SU-DHL-6 (cell line): ENCODE measurements at regions not wholly inside any gene's neighbourhood (a gene's known extent, or its start where the extent isn't known, plus 50 kb on each side); places are given as distances from the start of the nearest gene placed in this dataset.

Source experiments
- H2AFZ ChIP-seq: fragments of 200-600 bp; sonication (generic); 2 replicates; pipeline ENCODE4 v1.6.1; 2014; ENCODE audit warnings: low read depth, mild to moderate bottlenecking, moderate library complexity, mixed read lengths, antibody characterized with exemption, low read length; ENCODE audit not compliant: severe bottlenecking
- H3F3A ChIP-seq: fragments of 200-600 bp; shearing (Covaris generic); 2 replicates; pipeline ENCODE4 v1.6.0; 2016; ENCODE audit warnings: antibody characterized with exemption, mild to moderate bottlenecking; ENCODE audit not compliant: insufficient read depth
- H3K27ac ChIP-seq: fragments of 200-600 bp; sonication (generic); 2 replicates; pipeline ENCODE4 v1.5.1; 2016; ENCODE audit warnings: low read depth, mild to moderate bottlenecking, low read length, moderate library complexity, mixed read lengths
- H3K27me3 ChIP-seq: fragments of 200-600 bp; sonication (generic), shearing (Covaris generic); 2 replicates; pipeline ENCODE4 v1.6.0; 2014; ENCODE audit warnings: mild to moderate bottlenecking, low read length
- H3K36me3 ChIP-seq: fragments of 200-600 bp; sonication (generic); 2 replicates; pipeline ENCODE4 v1.6.1; 2014; ENCODE audit warnings: mild to moderate bottlenecking, low read length, mixed read lengths
- H3K4me2 ChIP-seq: fragments of 300-600, 200-600 bp; shearing (Covaris generic), sonication (generic); 2 replicates; pipeline ENCODE4 v1.6.0; 2014; ENCODE audit warnings: low read length, low read depth, mild to moderate bottlenecking; ENCODE audit not compliant: poor library complexity, severe bottlenecking
- H3K4me3 ChIP-seq: fragments of 200-600 bp; sonication (generic); 2 replicates; pipeline ENCODE4 v1.5.1; 2014; ENCODE audit warnings: antibody characterized with exemption, low read length, mild to moderate bottlenecking, mixed read lengths; ENCODE audit not compliant: insufficient read depth, poor library complexity, severe bottlenecking
- H3K79me2 ChIP-seq: fragments of 200-600 bp; sonication (generic); 2 replicates; pipeline ENCODE4 v1.6.1; 2014; ENCODE audit warnings: mild to moderate bottlenecking, low read length, moderate library complexity; ENCODE audit not compliant: insufficient read depth
- H3K9ac ChIP-seq: fragments of 200-600 bp; sonication (generic); 2 replicates; pipeline ENCODE4 v1.7.0; 2014; ENCODE audit warnings: mild to moderate bottlenecking, low read length
- H3K9me2 ChIP-seq: fragments of 200-600 bp; sonication (generic); replicated peaks from 2 replicates; pipeline ENCODE4 v1.6.1; 2014; ENCODE audit warnings: low read length; ENCODE audit not compliant: insufficient read depth
- H3K9me3 ChIP-seq: fragments of 200-600 bp; sonication (generic); 2 replicates; pipeline ENCODE4 v1.6.1; 2014; ENCODE audit warnings: low read length, mixed read lengths; ENCODE audit not compliant: insufficient read depth
- H4K20me1 ChIP-seq: fragments of 200-600 bp; sonication (generic); 2 replicates; pipeline ENCODE4 v1.6.1; 2014; ENCODE audit warnings: low read depth, mild to moderate bottlenecking, antibody characterized with exemption, low read length, moderate library complexity, mixed read lengths
- EZH2phosphoT487 ChIP-seq: fragments of 200-600 bp; sonication (generic), shearing (Covaris generic); conservative IDR thresholded peaks from 2 replicates; pipeline ENCODE4 v1.6.1; 2018; ENCODE audit warnings: mild to moderate bottlenecking, antibody characterized with exemption, low read length, moderate library complexity, mixed read lengths
- TF ChIP-seq, protein P1 (sequence below): fragments of 200-600 bp; sonication (generic); IDR thresholded peaks from one replicate; pipeline ENCODE4 v1.5.1; 2017; ENCODE audit warnings: antibody characterized with exemption, mild to moderate bottlenecking, low read length, moderate library complexity; ENCODE audit not compliant: insufficient read depth, poor library complexity, severe bottlenecking

DNA sequence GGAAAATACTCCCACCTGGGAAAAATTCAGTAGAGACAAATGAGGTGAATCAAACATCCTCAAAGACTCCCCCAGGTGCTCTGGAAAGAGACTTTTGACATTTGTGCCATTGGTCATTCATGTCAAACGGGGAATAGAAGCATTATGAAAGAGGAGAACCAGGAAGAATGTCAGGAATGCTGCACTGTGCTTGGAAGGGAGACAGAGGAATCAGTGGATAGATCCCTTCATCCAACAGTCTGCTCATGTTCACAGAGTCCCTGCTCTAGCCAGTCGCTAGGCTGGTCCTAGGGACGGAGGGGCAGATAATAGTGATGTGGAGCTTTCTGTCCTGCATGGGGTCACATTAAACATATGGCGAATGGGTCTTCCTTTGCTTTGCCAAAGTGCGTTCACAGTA lies 384.4 kb downstream of the FGF9 start:
- no peak overlapping the region for H3K4me3 ChIP-seq
- H3K4me2 ChIP-seq: no peak overlapping the region
- TF ChIP-seq, protein P1, sequence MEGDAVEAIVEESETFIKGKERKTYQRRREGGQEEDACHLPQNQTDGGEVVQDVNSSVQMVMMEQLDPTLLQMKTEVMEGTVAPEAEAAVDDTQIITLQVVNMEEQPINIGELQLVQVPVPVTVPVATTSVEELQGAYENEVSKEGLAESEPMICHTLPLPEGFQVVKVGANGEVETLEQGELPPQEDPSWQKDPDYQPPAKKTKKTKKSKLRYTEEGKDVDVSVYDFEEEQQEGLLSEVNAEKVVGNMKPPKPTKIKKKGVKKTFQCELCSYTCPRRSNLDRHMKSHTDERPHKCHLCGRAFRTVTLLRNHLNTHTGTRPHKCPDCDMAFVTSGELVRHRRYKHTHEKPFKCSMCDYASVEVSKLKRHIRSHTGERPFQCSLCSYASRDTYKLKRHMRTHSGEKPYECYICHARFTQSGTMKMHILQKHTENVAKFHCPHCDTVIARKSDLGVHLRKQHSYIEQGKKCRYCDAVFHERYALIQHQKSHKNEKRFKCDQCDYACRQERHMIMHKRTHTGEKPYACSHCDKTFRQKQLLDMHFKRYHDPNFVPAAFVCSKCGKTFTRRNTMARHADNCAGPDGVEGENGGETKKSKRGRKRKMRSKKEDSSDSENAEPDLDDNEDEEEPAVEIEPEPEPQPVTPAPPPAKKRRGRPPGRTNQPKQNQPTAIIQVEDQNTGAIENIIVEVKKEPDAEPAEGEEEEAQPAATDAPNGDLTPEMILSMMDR: no peak
- no peak for TF ChIP-seq EZH2phosphoT487
- H3K36me3 ChIP-seq: no peaks in the 10 kb centered on the region
- no peaks in the 10 kb centered on the region for H3K79me2 ChIP-seq
- H3K9me3 ChIP-seq: no peaks in the 10 kb centered on the region
- no peak overlapping the region for H3K9ac ChIP-seq
- no peak overlapping the region for H3K27ac ChIP-seq
- H3K9me2 ChIP-seq: no peaks in the 10 kb centered on the region
- H2AFZ ChIP-seq: no peak overlapping the region
- no peaks in the 10 kb centered on the region for H4K20me1 ChIP-seq
- H3F3A ChIP-seq: no peaks in the 10 kb centered on the region
- H3K27me3 ChIP-seq: no peaks in the 10 kb centered on the region

DNA sequence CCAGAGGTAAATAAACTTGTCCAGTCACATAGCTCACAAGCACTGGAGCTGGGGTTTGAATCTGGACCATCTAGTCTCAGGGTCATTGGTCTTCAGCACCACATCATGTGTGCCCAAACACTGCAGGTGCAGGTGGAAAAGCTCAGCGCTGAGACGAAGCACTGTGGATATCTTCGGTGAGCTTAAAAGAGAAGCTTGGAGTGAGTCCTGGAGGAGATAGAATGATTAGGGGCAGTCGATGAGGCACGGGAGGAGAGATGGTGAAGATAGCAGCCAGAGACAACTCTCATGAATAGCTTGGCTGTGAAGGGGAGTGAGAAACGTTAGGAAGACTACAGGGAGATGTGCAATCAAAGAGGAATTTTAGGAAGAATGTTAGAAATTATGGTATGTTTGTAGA lies 389.3 kb downstream of the FGF9 start:
- Histone ChIP-seq H3K9me2 (no peaks in the 10 kb centered on the region), H4K20me1 (no peaks in the 10 kb centered on the region), H3K79me2 (no peaks in the 10 kb centered on the region), H2AFZ (no peak overlapping the region), H3K4me2 (no peak overlapping the region), H3K9me3 (no peaks in the 10 kb centered on the region), H3K27me3 (no peaks in the 10 kb centered on the region), H3K36me3 (no peaks in the 10 kb centered on the region), H3K4me3 (no peak overlapping the region), H3K9ac (no peak overlapping the region), H3K27ac (no peak overlapping the region), H3F3A (no peaks in the 10 kb centered on the region)
- TF ChIP-seq EZH2phosphoT487: no peak
- TF ChIP-seq, protein P1: no peak

DNA sequence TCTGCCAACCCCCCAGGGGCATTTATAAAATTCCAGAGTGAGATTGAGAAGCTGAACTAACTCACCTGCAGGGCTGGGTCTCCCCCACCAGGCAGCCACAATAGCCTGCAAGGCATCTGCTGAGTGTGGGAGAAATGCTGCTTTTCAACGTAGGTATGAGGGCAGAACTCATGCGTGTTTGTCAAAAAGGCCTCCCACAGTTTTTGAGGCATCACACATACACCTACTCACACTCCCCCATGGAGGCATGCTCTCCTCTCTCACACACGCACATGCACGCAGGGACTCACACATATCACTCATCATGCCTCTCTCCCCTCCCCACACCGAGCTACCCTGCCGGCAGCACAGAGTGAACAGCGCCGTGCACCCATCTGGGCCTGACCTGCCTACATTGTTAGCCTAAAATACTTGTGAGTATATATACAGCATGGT lies 390.5 kb downstream of the FGF9 start:
- TF ChIP-seq EZH2phosphoT487: no peak
- TF ChIP-seq, protein P1: no peak
- Histone ChIP-seq H3K9ac (no peak overlapping the region), H3K4me3 (no peak overlapping the region), H4K20me1 (no peaks in the 10 kb centered on the region), H3K79me2 (no peaks in the 10 kb centered on the region), H3K9me3 (no peaks in the 10 kb centered on the region), H3F3A (no peaks in the 10 kb centered on the region), H3K27me3 (no peaks in the 10 kb centered on the region), H3K36me3 (no peaks in the 10 kb centered on the region), H3K4me2 (no peak overlapping the region), H3K27ac (no peak overlapping the region), H2AFZ (no peak overlapping the region), H3K9me2 (no peaks in the 10 kb centered on the region)
